Hematopoietic multipotent progenitor cell (in vitro differentiated cells): ENCODE measurements at regions not wholly inside any gene's neighbourhood (a gene's known extent, or its start where the extent isn't known, plus 50 kb on each side); places are given as distances from the start of the nearest gene placed in this dataset.
A peak's percentile ranks its signal among the peaks of the same experiment; 100 is the strongest.

Source experiments
- DNase-seq, 3 donors: peaks; one replicate each; pipeline ENCODE4 v3.0.0-alpha.2; 2011 to 2015; ENCODE audit warnings: low read depth in 2 of 3, low spot score in 2 of 3

- no peak for DNase-seq
Measured at GRCh38 chr2:107359021-107359420, 467.7 kb upstream of the RGPD4 start.

GRCh38 chr2:107361751-107362381, 464.8 kb upstream of the RGPD4 start:
- no peak for DNase-seq

- no peak for DNase-seq
Measured at GRCh38 chr2:107362993-107363392, 463.7 kb upstream of the RGPD4 start.

- no peak for DNase-seq
Measured at GRCh38 chr2:107363806-107364205, 462.9 kb upstream of the RGPD4 start.

DNA sequence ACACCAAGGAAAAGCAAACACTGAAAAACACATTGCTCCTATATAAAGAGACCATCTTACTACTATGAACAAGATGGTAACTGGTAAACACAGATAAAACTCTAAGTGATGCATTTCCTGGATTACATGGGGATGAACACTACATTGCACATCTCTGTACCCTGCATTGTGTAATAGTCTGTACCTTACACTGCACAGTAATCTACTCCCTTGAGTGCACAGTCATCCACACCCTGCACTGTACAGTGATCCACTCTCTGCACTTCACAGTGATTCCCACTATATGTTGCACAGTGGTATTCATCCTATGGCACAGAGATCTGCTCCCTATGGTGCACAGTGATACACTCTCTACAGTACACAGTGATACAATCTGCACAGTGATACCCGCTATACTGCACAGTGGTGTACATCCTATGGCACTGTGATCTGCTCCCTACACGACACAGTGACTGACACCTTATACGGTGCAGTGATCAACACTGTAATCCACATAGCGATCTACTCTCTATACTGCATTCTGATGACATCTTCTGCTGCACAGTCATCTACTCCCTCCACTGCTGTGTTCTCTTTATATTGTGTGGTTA, 462.2 kb upstream of the RGPD4 start:
- DNase-seq = no peak

DNA sequence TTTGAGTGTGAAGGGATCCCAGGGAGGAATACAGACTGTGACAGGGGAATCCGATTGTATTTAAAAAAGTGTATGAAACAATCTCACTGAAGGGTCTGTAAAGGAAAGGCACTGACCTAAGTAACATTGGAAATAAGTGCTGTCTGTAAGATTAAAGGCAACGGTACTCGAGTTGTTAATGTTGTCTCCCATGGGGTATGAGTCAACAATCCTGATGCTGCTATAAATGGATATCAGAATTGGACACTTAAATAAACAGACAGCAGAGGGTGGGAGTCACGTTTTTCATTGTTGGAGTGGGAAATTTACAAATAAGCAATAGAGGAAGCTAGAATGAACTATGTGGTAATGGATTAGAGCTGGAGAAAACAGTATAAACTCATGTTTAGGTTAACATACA, 452.4 kb upstream of the RGPD4 start:
- DNase-seq = no peak

DNA sequence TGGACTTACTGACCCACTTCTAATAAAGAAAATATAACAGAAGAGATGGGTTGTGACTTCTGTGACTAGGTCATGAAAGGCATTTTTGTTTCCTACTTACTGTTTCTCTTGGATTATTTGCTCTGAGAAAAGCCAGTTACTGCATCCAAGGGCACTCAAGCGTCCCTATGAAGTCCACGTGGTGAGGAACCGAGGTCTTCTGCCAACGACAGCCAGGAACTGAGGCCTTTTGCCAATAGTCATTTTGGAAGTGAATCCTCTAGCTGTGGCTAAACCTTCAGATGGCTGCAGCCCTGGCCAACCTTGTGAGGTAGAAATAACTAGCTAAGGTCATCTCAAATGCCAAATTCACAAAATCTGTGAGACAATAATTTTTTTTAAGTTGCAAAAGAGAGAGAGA, 449.8 kb upstream of the RGPD4 start:
- no peak for DNase-seq

GRCh38 chr2:107380912-107381311, 445.8 kb upstream of the RGPD4 start:
- no peak for DNase-seq

GRCh38 chr2:107383691-107384090, 443.0 kb upstream of the RGPD4 start:
- DNase-seq = no peak

DNA sequence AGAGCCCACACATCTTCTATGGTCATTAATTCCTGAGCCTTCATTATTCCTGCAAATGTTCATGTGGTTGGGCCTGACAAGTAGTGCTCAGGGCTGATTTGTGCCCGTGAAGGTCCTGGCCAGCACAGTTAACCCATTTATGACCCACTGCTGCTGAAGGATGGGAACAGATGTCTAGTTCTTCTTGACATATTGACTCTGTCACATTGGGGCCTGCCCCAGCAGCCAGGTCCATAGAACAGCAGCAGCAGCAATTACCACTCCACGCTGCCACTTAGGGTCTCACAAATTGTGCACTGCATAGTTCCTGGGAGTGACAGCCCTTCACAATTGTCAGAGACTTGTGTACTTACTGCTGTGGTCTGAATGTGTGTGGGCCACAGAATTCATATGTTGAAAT, 442.3 kb upstream of the RGPD4 start:
- DNase-seq = no peak

GRCh38 chr2:107385921-107386320, 440.8 kb upstream of the RGPD4 start:
- no peak for DNase-seq

DNA sequence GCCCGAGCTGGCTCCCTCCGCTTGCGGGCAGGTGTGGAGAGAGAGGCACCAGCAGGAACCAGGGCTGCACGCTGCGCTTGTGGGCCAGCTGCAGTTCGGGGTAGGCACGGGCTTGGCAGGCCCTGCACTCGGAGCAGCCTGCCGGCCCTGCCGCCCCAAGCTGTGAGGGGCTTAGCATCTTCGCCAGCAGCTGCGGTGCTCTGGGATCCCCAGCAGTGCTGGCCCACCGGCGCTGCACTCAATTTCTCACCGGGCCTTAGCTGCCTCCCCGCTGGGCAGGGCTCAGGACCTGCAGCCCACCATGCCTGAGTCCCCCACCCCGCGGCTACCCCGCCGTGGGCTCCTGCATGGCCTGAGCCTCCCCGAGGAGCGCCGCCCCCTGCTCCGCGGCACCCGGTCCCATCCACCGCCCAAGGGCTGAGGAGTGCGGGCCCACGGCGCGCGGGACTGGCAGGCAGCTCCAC, 434.4 kb upstream of the RGPD4 start:
- no peak for DNase-seq

GRCh38 chr2:107393516-107393915, 433.2 kb upstream of the RGPD4 start:
- no peak for DNase-seq

GRCh38 chr2:107398683-107399082, 428.0 kb upstream of the RGPD4 start:
- no peak for DNase-seq

DNA sequence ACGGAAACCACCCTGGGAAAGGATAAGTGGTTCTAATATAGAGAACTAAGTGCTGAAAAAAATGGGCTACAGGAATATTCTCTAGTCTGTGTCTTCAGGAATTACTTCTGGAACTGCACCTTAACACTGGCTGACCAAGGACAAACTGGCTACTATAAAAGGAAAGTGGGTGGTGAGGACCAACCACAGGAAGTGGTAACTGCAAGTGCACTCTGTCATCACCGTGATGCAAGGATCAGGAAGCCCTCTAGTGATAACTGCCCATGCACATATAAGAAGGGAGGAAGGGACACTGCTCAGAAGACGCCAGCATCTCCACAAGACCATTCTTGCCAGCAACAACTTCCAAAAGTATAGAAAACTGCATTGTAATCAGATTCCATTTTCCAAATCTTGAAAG, 424.4 kb upstream of the RGPD4 start:
- peak in 1 of 3 donors; percentile 3 for DNase-seq

GRCh38 chr2:107405261-107405660, 421.4 kb upstream of the RGPD4 start:
- DNase-seq = no peak

- no peak for DNase-seq
Measured at GRCh38 chr2:107407017-107407416, 419.7 kb upstream of the RGPD4 start.

- no peak for DNase-seq
Measured at GRCh38 chr2:107407974-107408373, 418.7 kb upstream of the RGPD4 start.

GRCh38 chr2:107411267-107411666, 415.4 kb upstream of the RGPD4 start:
- no peak for DNase-seq

GRCh38 chr2:107412209-107412904, 414.3 kb upstream of the RGPD4 start:
- no peak for DNase-seq

DNA sequence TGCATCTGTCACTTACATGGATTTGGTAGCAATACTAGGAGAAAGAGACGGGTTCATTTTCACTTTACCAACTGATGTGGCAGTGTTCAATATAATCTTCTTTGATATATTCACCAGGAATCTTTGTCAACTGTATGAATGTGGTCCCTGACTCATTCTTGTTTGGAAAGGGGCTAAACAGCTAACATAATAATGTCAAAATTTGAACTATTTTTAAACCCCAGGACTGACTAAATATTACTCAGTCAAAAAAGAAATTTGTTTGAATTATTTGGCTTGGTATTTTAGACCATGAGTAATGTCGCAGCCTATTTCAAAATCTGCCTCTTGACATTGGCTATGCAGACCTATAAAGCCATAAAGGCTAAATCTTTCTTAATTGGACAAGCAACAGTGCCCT, 413.7 kb upstream of the RGPD4 start:
- DNase-seq = no peak

GRCh38 chr2:107414376-107414775, 412.3 kb upstream of the RGPD4 start:
- no peak for DNase-seq
